ENCODE measurements at regions not wholly inside any gene's neighbourhood (a gene's known extent, or its start where the extent isn't known, plus 50 kb on each side); places are given as distances from the start of the nearest gene placed in this dataset.

- no peak overlapping the region for H3K4me3 ChIP-seq (ENCODE audit: low read length)
- no peak for DNase-seq (ENCODE audit: low read depth, low spot score)
Observed at GRCh38 chr22:48960576-48960975, 867.1 kb downstream of the BRD1 start.

GRCh38 chr22:48959496-48959895, 868.2 kb downstream of the BRD1 start:
- no peak for DNase-seq (ENCODE audit: low read depth, low spot score)
- no peak overlapping the region for H3K4me3 ChIP-seq (ENCODE audit: low read length)

- no peak overlapping the region for H3K4me3 ChIP-seq (ENCODE audit: low read length)
- DNase-seq (ENCODE audit: low read depth, low spot score): no peak
Observed at GRCh38 chr22:48957987-48958321, 869.7 kb downstream of the BRD1 start.

GRCh38 chr22:48957311-48957986, 870.2 kb downstream of the BRD1 start:
- no peak overlapping the region for H3K4me3 ChIP-seq (ENCODE audit: low read length)
- no peak for DNase-seq (ENCODE audit: low read depth, low spot score)

- no peak for DNase-seq (ENCODE audit: low read depth, low spot score)
- H3K4me3 ChIP-seq (ENCODE audit: low read length): no peak overlapping the region
Observed at GRCh38 chr22:48955351-48956311, 872.0 kb downstream of the BRD1 start.

GRCh38 chr22:48954781-48955311, 872.8 kb downstream of the BRD1 start:
- no peak overlapping the region for H3K4me3 ChIP-seq (ENCODE audit: low read length)
- DNase-seq (ENCODE audit: low read depth, low spot score): no peak

DNA sequence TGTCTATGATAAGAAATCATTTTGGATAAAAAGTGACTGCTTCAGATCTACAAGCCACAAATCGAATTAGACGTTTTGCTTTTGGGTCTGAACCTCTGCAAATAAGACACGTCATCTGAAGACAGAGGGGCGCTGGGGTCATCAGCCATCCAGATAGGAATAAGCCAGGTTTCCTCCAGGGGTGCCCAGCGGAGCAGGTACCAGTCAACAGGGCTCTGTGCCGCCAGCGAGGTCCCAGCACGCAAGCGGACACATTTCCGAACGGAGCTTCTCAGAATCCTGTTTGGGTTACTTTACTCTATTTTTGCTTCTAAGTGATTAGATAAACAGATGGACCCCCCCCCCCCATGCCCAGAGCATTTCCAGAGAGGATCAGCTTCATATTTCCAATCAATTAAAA, 873.8 kb downstream of the BRD1 start:
- H3K4me3 ChIP-seq (ENCODE audit: low read length): no peak overlapping the region
- no peak for DNase-seq (ENCODE audit: low read depth, low spot score)

DNA sequence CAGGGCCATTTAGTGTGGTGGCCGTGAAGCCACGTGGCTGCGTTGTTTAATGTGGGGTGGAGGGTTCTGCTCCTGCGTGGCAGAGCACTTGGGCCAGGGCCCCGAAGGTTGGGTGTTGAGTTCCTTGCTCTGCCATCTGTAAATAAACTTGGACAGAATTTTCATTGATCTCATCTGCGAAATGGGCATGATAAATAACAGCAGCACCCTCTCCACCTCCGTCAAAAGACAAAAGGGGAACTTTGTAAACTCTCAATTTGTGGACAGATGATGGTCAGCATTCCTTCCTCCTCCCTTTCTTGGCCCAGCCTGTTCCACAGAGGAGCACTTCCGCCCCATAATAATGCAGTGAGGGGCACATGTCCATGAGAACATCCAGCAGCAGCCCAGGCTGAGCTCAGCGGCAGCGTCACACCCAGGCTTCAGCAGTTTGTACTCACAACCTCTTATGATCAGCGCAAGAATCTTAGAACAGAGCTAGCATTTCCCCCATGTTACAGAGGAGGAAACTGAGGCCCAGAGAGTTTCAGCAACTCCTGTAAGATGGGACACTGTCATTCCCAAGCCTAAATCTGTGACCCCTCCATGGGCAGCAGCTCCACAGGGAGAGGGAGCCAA, 874.5 kb downstream of the BRD1 start:
- no peak for DNase-seq (ENCODE audit: low read depth, low spot score)
- no peak overlapping the region for H3K4me3 ChIP-seq (ENCODE audit: low read length)

DNA sequence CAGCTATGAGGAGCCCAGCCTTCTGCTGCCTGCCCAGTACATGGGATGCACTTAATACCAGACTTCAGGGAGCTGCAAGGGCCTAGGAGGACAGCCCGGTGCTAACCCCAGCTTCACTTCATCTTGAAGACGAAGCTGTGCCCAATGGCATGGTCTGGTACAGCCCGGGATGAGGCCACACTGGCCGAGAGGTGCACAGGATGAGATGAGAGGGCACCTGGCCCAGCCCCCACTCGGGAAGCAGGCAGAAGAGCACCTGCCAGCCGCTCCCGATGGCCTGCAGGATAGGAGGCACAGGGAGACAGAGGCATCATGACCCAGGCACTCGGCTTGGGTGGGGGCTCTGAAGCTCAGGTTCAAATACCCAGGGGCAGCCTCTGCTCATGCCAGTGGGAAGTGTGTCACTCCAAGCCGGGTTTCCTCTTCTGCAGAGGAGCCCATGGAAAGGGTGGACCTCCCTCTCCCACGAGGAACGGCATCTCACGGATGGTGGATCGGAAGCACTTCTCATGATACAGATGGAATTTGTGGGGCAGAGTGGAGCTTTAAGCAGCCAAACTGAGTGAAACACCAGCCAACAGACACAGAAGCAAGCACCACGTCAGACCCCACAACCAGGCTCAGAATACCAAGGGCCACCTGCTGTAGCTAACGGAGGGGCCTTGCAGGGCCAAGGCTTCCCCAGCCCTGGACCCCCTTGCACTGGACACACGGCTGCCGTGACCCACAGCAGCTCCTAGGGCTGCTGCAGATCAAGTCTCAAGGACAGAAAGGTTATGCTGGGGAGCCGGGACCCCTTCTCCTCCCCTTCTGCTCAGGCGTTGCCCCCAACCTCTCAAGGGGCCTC, 875.2 kb downstream of the BRD1 start:
- no peak overlapping the region for H3K4me3 ChIP-seq (ENCODE audit: low read length)
- no peak for DNase-seq (ENCODE audit: low read depth, low spot score)

- no peak overlapping the region for H3K4me3 ChIP-seq (ENCODE audit: low read length)
- DNase-seq (ENCODE audit: low read depth, low spot score): no peak
Observed at GRCh38 chr22:48951836-48952235, 875.8 kb downstream of the BRD1 start.

DNA sequence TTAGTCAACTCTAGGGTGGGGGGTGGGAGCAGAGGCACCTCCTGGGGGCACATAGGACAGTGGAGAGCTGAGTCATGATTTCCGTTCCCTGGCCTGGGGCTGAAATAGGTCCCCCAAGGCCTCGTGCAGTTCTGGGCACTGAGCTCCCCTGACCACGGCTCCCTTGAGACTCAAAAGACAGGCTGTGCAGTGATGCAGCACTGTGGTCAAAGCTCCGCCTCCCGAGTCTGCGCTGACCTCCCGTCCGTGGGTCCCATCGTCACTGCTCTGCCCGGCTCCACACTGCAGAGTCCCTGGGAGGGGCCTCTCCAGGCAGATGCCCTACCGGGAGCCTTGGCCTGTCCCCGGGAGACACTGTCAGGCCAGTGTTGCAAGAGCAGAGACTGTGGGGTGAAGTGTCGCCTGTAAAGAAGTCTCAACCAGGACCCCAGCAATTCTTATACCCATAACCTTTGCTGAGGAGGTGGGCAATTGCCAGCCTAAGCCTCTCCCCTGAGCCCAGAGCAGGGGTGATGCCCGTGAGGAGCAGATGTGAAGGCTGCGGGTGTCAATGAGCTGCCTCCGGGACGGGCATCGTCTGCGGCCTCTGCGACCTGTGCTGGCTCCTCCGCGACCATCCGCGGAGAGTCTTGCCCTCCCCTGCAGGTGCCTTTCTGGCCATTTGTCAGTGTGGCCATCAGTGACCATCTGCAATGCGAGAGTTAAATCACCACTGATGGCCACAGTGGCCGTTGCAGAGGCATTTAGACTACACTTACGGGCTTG, 877.3 kb downstream of the BRD1 start:
- H3K4me3 ChIP-seq (ENCODE audit: low read length): no peak overlapping the region
- no peak for DNase-seq (ENCODE audit: low read depth, low spot score)

DNA sequence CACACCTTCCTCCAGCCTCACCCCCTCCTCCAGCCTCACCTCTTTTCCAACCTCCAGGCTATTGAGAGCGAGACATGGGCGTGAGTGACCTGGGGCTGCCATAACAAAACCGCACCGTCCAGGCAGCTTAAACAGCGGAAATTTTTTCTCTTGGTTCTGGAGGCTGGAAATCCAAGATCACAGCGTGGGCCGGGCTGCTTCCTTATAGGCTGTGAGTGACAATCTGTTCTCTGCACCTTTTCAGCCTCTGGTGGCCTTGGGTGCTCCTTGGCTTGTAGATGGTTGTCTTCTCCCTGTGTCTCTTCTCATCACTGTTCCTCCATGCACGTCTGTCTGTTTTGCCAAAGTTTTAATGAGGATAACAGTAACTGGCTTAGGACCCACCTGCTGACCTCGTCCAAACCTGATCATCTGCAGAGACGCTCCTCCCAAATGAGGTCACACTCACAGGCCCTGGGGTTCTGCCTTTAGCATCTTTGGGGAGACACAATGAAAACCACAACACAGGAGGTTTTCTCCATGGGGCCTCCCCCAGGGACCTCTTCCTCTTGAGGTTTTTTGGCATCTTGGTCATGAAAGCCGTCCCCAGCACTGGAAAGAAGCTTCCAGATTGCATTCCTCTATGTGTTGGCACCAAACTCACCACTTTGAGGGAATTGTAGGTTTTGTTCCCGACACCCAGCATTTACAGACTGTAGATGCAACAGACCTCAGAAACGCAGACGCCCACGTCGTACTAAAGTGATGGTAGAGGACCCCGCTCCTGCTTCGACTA, 878.1 kb downstream of the BRD1 start:
- DNase-seq (ENCODE audit: low read depth, low spot score): no peak
- H3K4me3 ChIP-seq (ENCODE audit: low read length): no peak overlapping the region

- H3K4me3 ChIP-seq (ENCODE audit: low read length): no peak overlapping the region
- DNase-seq (ENCODE audit: low read depth, low spot score): no peak
Observed at GRCh38 chr22:48948575-48949170, 879.0 kb downstream of the BRD1 start.

DNA sequence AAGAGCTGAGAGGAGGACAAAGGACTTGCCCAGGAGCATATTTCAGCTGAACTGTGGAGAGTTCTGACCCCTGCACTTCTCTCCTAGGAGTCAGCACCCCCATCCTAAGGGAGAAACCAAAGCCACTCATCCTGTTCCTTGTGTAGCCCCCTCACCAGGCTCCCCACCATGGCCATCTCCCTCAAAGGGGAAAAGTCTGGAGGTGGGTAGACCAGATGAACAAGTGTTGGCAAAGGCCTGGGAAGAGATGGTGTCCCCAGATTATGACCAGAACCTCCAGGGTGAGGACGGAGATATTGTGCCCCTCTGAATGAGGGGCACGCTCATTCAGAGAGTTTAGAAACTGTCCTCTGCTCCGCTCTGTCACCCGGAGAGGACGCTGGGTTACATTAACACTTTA, 880.0 kb downstream of the BRD1 start:
- DNase-seq (ENCODE audit: low read depth, low spot score): no peak
- H3K4me3 ChIP-seq (ENCODE audit: low read length): no peak overlapping the region

DNA sequence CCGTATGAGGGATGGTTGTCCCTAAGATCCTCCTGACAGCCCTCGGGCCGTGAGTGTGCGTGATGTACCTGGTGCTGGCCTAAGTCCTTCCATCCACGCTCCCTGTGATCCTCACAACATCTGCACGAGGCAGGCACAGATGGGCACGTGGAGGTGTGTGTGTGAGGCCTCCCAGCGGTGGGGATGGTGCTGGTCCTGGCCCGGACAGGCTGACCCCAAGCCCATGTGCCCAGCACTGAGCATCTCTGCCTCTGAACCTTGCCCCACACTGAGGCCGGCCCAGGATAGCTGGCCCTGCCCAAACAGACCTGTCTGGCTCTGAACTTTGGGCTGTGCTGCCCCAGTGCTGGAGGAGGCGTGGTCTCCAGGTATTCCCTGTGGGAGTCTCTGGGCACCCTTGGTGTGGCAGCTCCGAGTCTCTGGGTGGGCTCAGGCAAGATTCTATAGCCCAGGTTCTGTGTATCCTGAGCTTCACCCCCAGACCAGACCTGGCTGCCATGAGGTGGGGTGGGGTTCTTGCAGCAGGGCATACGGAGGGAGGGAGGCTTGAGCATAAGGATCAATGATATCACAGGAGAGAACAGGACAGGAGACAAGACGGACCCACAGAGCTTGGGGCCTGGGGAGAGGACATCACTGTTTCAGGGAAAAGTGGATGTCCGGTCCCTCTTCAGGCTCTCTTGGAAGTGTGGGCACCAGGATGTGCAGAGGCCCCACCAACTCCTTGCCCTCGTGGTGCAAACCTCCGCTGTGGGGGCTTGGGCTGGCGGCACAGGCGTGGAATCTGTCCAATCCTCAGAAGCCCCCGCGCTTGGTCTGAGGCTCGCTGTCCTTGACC, 881.8 kb downstream of the BRD1 start:
- no peak overlapping the region for H3K4me3 ChIP-seq (ENCODE audit: low read length)
- no peak for DNase-seq (ENCODE audit: low read depth, low spot score)

DNA sequence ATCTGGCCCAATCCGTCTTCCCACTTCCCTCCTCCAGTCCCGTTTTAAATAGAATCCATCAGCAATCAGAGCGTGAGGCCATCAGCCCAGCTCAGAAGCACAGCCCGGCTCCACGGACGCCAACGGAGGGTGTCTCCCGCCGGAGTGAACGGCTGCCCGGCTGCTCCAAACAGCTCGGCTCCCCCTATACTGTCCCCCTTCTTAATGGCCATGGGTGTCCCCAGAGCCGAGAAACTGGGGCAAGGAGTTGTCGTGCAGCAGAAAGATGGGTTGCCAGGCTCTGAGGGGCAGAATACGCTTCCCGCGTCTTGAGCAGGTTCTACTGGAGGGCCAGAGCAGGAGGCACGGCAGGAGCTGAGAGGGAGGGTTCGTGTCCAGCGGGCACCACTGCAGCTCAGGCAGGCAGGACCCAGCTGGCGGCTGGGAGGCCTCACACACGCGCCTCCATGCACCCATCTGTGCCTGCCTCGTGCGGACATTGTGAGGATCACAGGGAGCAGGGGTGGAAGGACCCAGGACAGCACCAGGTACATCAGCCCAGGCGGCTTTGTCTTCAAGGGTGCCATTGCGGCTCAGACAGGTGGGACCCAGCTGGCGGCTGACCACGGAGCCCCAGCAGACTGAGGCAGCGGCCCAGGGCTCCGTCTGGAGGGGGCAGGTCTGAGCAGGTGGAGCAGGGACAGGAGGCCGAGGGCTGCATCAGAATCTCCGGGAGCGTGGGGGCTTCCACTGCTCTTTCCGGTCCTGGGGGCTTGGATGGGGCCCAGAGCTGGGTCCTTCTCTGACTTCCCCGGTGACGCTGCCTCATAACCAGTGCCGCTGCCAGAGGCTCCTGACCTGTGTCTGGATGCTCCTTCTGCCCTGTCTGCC, 882.7 kb downstream of the BRD1 start:
- DNase-seq (ENCODE audit: low read depth, low spot score): no peak
- H3K4me3 ChIP-seq (ENCODE audit: low read length): no peak overlapping the region

All from Jurkat, Clone E6-1 (cell line).